Thyroid gland (tissue), 4 donors: ENCODE measurements at regions not wholly inside any gene's neighbourhood (a gene's known extent, or its start where the extent isn't known, plus 50 kb on each side); places are given as distances from the start of the nearest gene placed in this dataset.

Source experiments
- POLR2A ChIP-seq, 2 donors: fragments of 450-650 bp; IDR thresholded peaks; one replicate each; pipeline ENCODE4 v1.6.1; 2017; ENCODE audit warnings: antibody characterized with exemption in 2 of 2, mild to moderate bottlenecking in 2 of 2, moderate library complexity in 1 of 2
- TF ChIP-seq, protein P1 (sequence below), 6 experiments: fragments of 200-600 bp in 3 of 6; fragments of 450-650 bp in 3 of 6; sonication (generic) in 3 of 6; IDR thresholded peaks; one replicate each; pipeline ENCODE4 v1.5.1; 2016 to 2019; ENCODE audit warnings: antibody characterized with exemption in 6 of 6, mild to moderate bottlenecking in 2 of 6, inconsistent platforms in 1 of 6, moderate library complexity in 1 of 6

DNA sequence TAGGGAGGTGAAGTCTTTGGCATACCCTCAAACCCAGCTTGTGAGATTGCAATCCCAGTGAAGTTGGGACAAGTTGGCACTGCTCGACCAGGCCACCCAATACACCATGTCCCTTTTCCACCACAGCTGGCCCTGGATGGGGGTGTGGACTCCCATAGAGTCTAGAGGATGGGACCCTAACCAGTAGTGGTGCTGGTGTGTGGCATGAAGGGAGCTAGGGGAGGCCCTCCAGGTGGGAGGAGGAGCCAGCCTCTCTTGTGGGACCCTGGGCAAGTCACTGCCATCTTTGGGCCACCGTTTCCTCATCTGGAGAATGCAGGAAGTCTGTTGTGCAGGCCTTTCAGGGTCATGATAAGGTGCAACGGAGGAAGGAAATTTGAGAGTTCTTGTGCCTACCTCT lies 1854.9 kb downstream of the TP53TG3F start:
- TF ChIP-seq, protein P1, sequence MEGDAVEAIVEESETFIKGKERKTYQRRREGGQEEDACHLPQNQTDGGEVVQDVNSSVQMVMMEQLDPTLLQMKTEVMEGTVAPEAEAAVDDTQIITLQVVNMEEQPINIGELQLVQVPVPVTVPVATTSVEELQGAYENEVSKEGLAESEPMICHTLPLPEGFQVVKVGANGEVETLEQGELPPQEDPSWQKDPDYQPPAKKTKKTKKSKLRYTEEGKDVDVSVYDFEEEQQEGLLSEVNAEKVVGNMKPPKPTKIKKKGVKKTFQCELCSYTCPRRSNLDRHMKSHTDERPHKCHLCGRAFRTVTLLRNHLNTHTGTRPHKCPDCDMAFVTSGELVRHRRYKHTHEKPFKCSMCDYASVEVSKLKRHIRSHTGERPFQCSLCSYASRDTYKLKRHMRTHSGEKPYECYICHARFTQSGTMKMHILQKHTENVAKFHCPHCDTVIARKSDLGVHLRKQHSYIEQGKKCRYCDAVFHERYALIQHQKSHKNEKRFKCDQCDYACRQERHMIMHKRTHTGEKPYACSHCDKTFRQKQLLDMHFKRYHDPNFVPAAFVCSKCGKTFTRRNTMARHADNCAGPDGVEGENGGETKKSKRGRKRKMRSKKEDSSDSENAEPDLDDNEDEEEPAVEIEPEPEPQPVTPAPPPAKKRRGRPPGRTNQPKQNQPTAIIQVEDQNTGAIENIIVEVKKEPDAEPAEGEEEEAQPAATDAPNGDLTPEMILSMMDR (IDR thresholded peaks at IDR 0.05), result no peak
- TF ChIP-seq POLR2A (IDR thresholded peaks at IDR 0.05), result no peak
